ENCODE measurements at regions not wholly inside any gene's neighbourhood (a gene's known extent, or its start where the extent isn't known, plus 50 kb on each side); places are given as distances from the start of the nearest gene placed in this dataset.

GRCh38 chr4:181173046-181173445, 1070.2 kb upstream of the TENM3 start:
- Histone ChIP-seq H3K27me3 (ENCODE audit: insufficient read depth, low read length, poor library complexity) (no peaks in the 10 kb centered on the region), H3K79me2 (ENCODE audit: insufficient read depth, low read length) (no peaks in the 10 kb centered on the region), H2AFZ (ENCODE audit: low read depth, low read length) (no peak overlapping the region), H4K20me1 (ENCODE audit: insufficient read depth, low read length) (no peaks in the 10 kb centered on the region), H3K36me3 (ENCODE audit: insufficient read depth, low read length) (no peaks in the 10 kb centered on the region), H3K9ac (ENCODE audit: low read depth, low read length) (no peak overlapping the region), H3K9me3 (ENCODE audit: insufficient read depth, low read length, severe bottlenecking) (no peaks in the 10 kb centered on the region), H3K4me1 (ENCODE audit: insufficient read depth, low read length) (no peaks in the 10 kb centered on the region), H3K4me3 (ENCODE audit: low read depth in 1 of 2, low read length in 2 of 2) (no peak overlapping the region), H3K27ac (ENCODE audit: low read length) (no peak overlapping the region), H3K4me2 (ENCODE audit: insufficient read depth, low read length) (no peak overlapping the region)
- DNase-seq (no peak), ATAC-seq (ENCODE audit: insufficient read depth, low read depth) (no peak)
- TF ChIP-seq EZH2 (IDR thresholded peaks at IDR 0.05; ENCODE audit: borderline replicate concordance, low read depth, low read length, severe bottlenecking), result no peak
- TF ChIP-seq CTCF (IDR thresholded peaks at IDR 0.05; ENCODE audit: borderline replicate concordance, extremely low read depth, low read length, poor library complexity, severe bottlenecking), result no peak

GRCh38 chr4:181176306-181176705, 1066.9 kb upstream of the TENM3 start:
- no peaks in the 10 kb centered on the region for H3K9me3 ChIP-seq (ENCODE audit: insufficient read depth, low read length, severe bottlenecking)
- no peaks in the 10 kb centered on the region for H3K36me3 ChIP-seq (ENCODE audit: insufficient read depth, low read length)
- no peak overlapping the region for H3K4me2 ChIP-seq (ENCODE audit: insufficient read depth, low read length)
- H3K27ac ChIP-seq (ENCODE audit: low read length), result no peak overlapping the region
- H3K27me3 ChIP-seq (ENCODE audit: insufficient read depth, low read length, poor library complexity), result no peaks in the 10 kb centered on the region
- no peak for DNase-seq
- H4K20me1 ChIP-seq (ENCODE audit: insufficient read depth, low read length), result no peaks in the 10 kb centered on the region
- no peaks in the 10 kb centered on the region for H3K79me2 ChIP-seq (ENCODE audit: insufficient read depth, low read length)
- TF ChIP-seq EZH2 (IDR thresholded peaks at IDR 0.05; ENCODE audit: borderline replicate concordance, low read depth, low read length, severe bottlenecking) (no peak), CTCF (IDR thresholded peaks at IDR 0.05; ENCODE audit: borderline replicate concordance, extremely low read depth, low read length, poor library complexity, severe bottlenecking) (no peak)
- no peak overlapping the region for H3K9ac ChIP-seq (ENCODE audit: low read depth, low read length)
- no peak overlapping the region for H3K4me3 ChIP-seq (ENCODE audit: low read depth in 1 of 2, low read length in 2 of 2)
- ATAC-seq (ENCODE audit: insufficient read depth, low read depth), result no peak
- H2AFZ ChIP-seq (ENCODE audit: low read depth, low read length), result no peak overlapping the region
- H3K4me1 ChIP-seq (ENCODE audit: insufficient read depth, low read length), result no peaks in the 10 kb centered on the region

- H3K4me3 ChIP-seq (ENCODE audit: low read depth in 1 of 2, low read length in 2 of 2), result no peak overlapping the region
- H3K27ac ChIP-seq (ENCODE audit: low read length), result no peak overlapping the region
- H3K79me2 ChIP-seq (ENCODE audit: insufficient read depth, low read length), result no peaks in the 10 kb centered on the region
- H3K4me2 ChIP-seq (ENCODE audit: insufficient read depth, low read length), result no peak overlapping the region
- H3K27me3 ChIP-seq (ENCODE audit: insufficient read depth, low read length, poor library complexity), result no peaks in the 10 kb centered on the region
- H3K4me1 ChIP-seq (ENCODE audit: insufficient read depth, low read length), result no peaks in the 10 kb centered on the region
- no peak overlapping the region for H3K9ac ChIP-seq (ENCODE audit: low read depth, low read length)
- ATAC-seq (ENCODE audit: insufficient read depth, low read depth), result no peak
- no peaks in the 10 kb centered on the region for H3K36me3 ChIP-seq (ENCODE audit: insufficient read depth, low read length)
- no peaks in the 10 kb centered on the region for H3K9me3 ChIP-seq (ENCODE audit: insufficient read depth, low read length, severe bottlenecking)
- no peaks in the 10 kb centered on the region for H4K20me1 ChIP-seq (ENCODE audit: insufficient read depth, low read length)
- no peak for DNase-seq
- H2AFZ ChIP-seq (ENCODE audit: low read depth, low read length), result no peak overlapping the region
- no peak for TF ChIP-seq CTCF (IDR thresholded peaks at IDR 0.05; ENCODE audit: borderline replicate concordance, extremely low read depth, low read length, poor library complexity, severe bottlenecking)
- TF ChIP-seq EZH2 (IDR thresholded peaks at IDR 0.05; ENCODE audit: borderline replicate concordance, low read depth, low read length, severe bottlenecking), result no peak
These were observed 1061.9 kb upstream of the TENM3 start for GRCh38 chr4:181181331-181181730.

GRCh38 chr4:181189751-181190150, 1053.5 kb upstream of the TENM3 start:
- no peak overlapping the region for H3K4me3 ChIP-seq (ENCODE audit: low read depth in 1 of 2, low read length in 2 of 2)
- no peak for DNase-seq
- no peaks in the 10 kb centered on the region for H3K4me1 ChIP-seq (ENCODE audit: insufficient read depth, low read length)
- no peak overlapping the region for H3K4me2 ChIP-seq (ENCODE audit: insufficient read depth, low read length)
- no peak overlapping the region for H3K27ac ChIP-seq (ENCODE audit: low read length)
- no peak for ATAC-seq (ENCODE audit: insufficient read depth, low read depth)
- no peaks in the 10 kb centered on the region for H4K20me1 ChIP-seq (ENCODE audit: insufficient read depth, low read length)
- no peak overlapping the region for H3K9ac ChIP-seq (ENCODE audit: low read depth, low read length)
- H3K27me3 ChIP-seq (ENCODE audit: insufficient read depth, low read length, poor library complexity), result no peaks in the 10 kb centered on the region
- H3K9me3 ChIP-seq (ENCODE audit: insufficient read depth, low read length, severe bottlenecking), result no peaks in the 10 kb centered on the region
- TF ChIP-seq CTCF (IDR thresholded peaks at IDR 0.05; ENCODE audit: borderline replicate concordance, extremely low read depth, low read length, poor library complexity, severe bottlenecking) (no peak), EZH2 (IDR thresholded peaks at IDR 0.05; ENCODE audit: borderline replicate concordance, low read depth, low read length, severe bottlenecking) (no peak)
- H2AFZ ChIP-seq (ENCODE audit: low read depth, low read length), result no peak overlapping the region
- H3K36me3 ChIP-seq (ENCODE audit: insufficient read depth, low read length), result no peaks in the 10 kb centered on the region
- no peaks in the 10 kb centered on the region for H3K79me2 ChIP-seq (ENCODE audit: insufficient read depth, low read length)
